ENCODE measurements at regions not wholly inside any gene's neighbourhood (a gene's known extent, or its start where the extent isn't known, plus 50 kb on each side); places are given as distances from the start of the nearest gene placed in this dataset.

DNA sequence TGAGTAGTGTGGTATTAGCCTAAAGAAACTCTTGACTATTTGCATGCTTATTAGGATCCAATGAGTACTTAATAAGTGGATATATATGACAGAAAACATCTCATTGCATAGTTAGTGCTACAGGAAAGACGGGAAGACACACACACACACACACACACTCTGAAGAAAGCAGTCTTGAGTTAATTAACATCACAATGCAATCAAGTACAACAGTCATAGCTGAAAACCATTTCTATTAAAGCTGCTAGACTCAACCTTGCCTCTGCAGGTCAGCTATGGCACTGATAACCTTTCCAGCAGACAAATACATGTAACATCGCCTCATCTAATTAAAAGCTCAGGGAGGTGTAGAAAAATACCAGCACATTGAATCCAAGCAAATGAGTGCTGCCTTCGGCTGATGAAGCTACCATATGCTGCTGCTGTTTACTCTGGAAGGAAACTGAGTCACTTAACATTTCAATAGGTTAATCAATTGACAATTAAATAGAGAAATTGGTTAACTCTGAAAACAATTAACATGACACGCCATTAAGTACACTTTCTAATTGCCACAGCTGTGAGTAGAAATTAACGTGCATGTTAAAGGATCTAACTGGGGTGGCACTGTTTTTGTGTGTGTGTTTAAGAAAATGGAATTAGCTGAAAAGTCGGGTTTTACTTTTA is 93.2 kb upstream of the OTX2 start:
- TF ChIP-seq CAMTA2 (CRISPR knock-in tag; IDR thresholded peaks at IDR 0.05; ENCODE audit: borderline replicate concordance) (no peak), HNRNPL (IDR thresholded peaks at IDR 0.05; ENCODE audit: low read depth, low read length) (no peak), PLRG1 (conservative IDR thresholded peaks at IDR 0.05) (no peak), ZFX (CRISPR knock-in tag; IDR thresholded peaks at IDR 0.05; ENCODE audit: low read depth) (no peak), SP4 (CRISPR knock-in tag; IDR thresholded peaks at IDR 0.05) (no peak), ZNF138 (CRISPR knock-in tag; IDR thresholded peaks at IDR 0.05; ENCODE audit: low read depth) (no peak), AKAP8 (CRISPR knock-in tag; IDR thresholded peaks at IDR 0.05) (no peak), ZNF12 (CRISPR knock-in tag; IDR thresholded peaks at IDR 0.05) (no peak), MLLT10 (CRISPR knock-in tag; IDR thresholded peaks at IDR 0.05) (no peak), ZKSCAN1 (IDR thresholded peaks at IDR 0.05; ENCODE audit: low read length) (no peak), KLF11 (CRISPR knock-in tag; IDR thresholded peaks at IDR 0.05) (no peak)
- TF ChIP-seq, protein P1, sequence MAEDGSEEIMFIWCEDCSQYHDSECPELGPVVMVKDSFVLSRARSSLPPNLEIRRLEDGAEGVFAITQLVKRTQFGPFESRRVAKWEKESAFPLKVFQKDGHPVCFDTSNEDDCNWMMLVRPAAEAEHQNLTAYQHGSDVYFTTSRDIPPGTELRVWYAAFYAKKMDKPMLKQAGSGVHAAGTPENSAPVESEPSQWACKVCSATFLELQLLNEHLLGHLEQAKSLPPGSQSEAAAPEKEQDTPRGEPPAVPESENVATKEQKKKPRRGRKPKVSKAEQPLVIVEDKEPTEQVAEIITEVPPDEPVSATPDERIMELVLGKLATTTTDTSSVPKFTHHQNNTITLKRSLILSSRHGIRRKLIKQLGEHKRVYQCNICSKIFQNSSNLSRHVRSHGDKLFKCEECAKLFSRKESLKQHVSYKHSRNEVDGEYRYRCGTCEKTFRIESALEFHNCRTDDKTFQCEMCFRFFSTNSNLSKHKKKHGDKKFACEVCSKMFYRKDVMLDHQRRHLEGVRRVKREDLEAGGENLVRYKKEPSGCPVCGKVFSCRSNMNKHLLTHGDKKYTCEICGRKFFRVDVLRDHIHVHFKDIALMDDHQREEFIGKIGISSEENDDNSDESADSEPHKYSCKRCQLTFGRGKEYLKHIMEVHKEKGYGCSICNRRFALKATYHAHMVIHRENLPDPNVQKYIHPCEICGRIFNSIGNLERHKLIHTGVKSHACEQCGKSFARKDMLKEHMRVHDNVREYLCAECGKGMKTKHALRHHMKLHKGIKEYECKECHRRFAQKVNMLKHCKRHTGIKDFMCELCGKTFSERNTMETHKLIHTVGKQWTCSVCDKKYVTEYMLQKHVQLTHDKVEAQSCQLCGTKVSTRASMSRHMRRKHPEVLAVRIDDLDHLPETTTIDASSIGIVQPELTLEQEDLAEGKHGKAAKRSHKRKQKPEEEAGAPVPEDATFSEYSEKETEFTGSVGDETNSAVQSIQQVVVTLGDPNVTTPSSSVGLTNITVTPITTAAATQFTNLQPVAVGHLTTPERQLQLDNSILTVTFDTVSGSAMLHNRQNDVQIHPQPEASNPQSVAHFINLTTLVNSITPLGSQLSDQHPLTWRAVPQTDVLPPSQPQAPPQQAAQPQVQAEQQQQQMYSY (CRISPR knock-in tag; IDR thresholded peaks at IDR 0.05): no peak
- TF ChIP-seq, protein P2, sequence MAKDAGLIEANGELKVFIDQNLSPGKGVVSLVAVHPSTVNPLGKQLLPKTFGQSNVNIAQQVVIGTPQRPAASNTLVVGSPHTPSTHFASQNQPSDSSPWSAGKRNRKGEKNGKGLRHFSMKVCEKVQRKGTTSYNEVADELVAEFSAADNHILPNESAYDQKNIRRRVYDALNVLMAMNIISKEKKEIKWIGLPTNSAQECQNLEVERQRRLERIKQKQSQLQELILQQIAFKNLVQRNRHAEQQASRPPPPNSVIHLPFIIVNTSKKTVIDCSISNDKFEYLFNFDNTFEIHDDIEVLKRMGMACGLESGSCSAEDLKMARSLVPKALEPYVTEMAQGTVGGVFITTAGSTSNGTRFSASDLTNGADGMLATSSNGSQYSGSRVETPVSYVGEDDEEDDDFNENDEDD (CRISPR knock-in tag; IDR thresholded peaks at IDR 0.05; ENCODE audit: borderline replicate concordance): no peak
- TF ChIP-seq, protein P3, sequence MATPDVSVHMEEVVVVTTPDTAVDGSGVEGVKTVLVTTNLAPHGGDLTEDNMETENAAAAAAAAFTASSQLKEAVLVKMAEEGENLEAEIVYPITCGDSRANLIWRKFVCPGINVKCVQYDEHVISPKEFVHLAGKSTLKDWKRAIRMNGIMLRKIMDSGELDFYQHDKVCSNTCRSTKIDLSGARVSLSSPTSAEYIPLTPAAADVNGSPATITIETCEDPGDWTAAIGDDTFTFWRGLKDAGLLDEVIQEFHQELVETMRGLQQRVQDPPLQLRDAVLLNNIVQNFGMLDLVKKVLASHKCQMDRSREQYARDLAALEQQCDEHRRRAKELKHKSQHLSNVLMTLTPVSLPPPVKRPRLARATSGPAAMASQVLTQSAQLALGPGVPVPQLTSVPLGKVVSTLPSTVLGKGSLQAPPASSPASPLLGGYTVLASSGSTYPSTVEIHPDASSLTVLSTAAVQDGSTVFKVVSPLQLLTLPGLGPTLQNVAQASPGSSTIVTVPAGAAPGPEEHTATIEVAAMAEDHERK (CRISPR knock-in tag; IDR thresholded peaks at IDR 0.05; ENCODE audit: low read depth): no peak
- no peak for FAIRE-seq
- CTCF ChIA-PET (ENCODE audit: low intra/inter-chr PET ratio, low total read pairs): no interaction called here
- H3K4me2 ChIP-seq (ENCODE audit: low read depth, low read length): no peak overlapping the region
- H3K4me1 ChIP-seq (ENCODE audit: insufficient read depth, low read length): no peaks in the 10 kb centered on the region
- no peak overlapping the region for H3K9ac ChIP-seq (ENCODE audit: insufficient read depth, low read depth, low read length)
- in situ Hi-C loops (cut with HindIII; ENCODE audit: extremely low pct_ligation_motif_present, low pct_unique_long_range_greater_than_20kb) (no loop called here), intact Hi-C loops (cut with micrococcal nuclease; ENCODE audit: unreplicated experiment) (no loop called here)
- ATAC-seq: no peak
- BruUV-seq (replicated peaks): no TSS peak
- H3K27me3 ChIP-seq (ENCODE audit: control insufficient read depth in 1 of 2, insufficient read depth in 2 of 2, low read length in 2 of 2): no peaks in the 10 kb centered on the region; a peak in 1 of 5 replicates
- no peak overlapping the region for H2AFZ ChIP-seq (ENCODE audit: low read length)
- 0% methylated on average over 6 of the region's 6 CpGs for WGBS (ENCODE audit: low lambda C conversion rate)
- no peaks in the 10 kb centered on the region for H3K9me3 ChIP-seq (ENCODE audit: low read length)
- H3K36me3 ChIP-seq (replicated peaks in 1 of 2; ENCODE audit: control insufficient read depth in 1 of 2, insufficient read depth in 2 of 2, low read length in 2 of 2): no peaks in the 10 kb centered on the region
- DNase-seq (ENCODE audit: low spot score): no peak
- H3K27ac ChIP-seq (ENCODE audit: extremely low read length, insufficient read depth, low read length): no peak overlapping the region
- POLR2A ChIA-PET: no interaction called here
- no peaks in the 10 kb centered on the region for H4K20me1 ChIP-seq (ENCODE audit: insufficient read depth, low read length)
- H3K4me3 ChIP-seq (replicated peaks in 1 of 3; ENCODE audit: insufficient read depth in 1 of 3, low read depth in 2 of 3, low read length in 3 of 3): no peak overlapping the region
- H3K79me2 ChIP-seq (ENCODE audit: insufficient read depth, low read length): no peaks in the 10 kb centered on the region

Measured in HepG2 (cell line).